ENCODE measurements at regions not wholly inside any gene's neighbourhood (a gene's known extent, or its start where the extent isn't known, plus 50 kb on each side); places are given as distances from the start of the nearest gene placed in this dataset.

DNA sequence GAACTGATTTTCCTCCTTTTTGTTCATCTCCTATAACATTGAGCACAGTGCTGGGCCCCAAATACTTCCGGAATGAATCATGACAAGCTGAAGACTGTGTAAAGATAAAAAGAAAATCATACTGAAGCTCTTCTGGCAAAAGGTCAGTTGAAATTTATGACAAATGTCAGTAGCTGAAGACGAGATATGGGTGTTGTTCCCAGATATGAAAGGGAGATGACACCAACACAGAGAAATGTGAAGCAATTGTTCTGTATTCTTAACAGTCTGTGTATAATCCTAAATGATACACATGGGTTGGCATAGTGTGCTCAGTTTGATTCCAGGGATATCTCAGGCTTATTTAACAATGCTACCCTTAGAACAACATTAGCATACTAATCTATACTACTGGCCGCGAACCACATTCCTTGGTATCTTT, 170.5 kb upstream of the PITX2 start:
- TF ChIP-seq, protein P1, sequence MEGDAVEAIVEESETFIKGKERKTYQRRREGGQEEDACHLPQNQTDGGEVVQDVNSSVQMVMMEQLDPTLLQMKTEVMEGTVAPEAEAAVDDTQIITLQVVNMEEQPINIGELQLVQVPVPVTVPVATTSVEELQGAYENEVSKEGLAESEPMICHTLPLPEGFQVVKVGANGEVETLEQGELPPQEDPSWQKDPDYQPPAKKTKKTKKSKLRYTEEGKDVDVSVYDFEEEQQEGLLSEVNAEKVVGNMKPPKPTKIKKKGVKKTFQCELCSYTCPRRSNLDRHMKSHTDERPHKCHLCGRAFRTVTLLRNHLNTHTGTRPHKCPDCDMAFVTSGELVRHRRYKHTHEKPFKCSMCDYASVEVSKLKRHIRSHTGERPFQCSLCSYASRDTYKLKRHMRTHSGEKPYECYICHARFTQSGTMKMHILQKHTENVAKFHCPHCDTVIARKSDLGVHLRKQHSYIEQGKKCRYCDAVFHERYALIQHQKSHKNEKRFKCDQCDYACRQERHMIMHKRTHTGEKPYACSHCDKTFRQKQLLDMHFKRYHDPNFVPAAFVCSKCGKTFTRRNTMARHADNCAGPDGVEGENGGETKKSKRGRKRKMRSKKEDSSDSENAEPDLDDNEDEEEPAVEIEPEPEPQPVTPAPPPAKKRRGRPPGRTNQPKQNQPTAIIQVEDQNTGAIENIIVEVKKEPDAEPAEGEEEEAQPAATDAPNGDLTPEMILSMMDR (IDR thresholded peaks at IDR 0.05) = no peak
- TF ChIP-seq POLR2A (IDR thresholded peaks at IDR 0.05) = no peak
